ENCODE measurements at regions not wholly inside any gene's neighbourhood (a gene's known extent, or its start where the extent isn't known, plus 50 kb on each side); places are given as distances from the start of the nearest gene placed in this dataset.

DNA sequence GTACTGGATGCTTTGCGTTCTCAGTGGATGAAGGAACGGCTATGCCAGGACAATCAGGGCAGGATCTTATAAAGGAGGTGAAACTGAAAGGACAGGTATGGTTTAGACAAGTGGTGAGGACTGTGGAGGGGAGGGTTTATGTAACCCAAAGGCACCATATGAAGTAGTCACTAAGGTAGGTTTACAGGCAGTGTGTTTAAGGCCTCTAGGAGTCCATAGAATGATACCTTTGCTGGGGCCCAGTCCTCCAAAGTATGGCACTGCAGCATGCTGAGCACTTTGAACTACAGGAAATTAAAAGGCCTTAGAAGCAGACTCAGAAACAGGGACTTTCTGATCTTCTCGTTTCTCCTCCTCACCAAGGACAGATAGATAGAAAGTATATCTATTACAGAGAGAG is 304.7 kb upstream of the USP25 start:
- TF ChIP-seq, protein P1, sequence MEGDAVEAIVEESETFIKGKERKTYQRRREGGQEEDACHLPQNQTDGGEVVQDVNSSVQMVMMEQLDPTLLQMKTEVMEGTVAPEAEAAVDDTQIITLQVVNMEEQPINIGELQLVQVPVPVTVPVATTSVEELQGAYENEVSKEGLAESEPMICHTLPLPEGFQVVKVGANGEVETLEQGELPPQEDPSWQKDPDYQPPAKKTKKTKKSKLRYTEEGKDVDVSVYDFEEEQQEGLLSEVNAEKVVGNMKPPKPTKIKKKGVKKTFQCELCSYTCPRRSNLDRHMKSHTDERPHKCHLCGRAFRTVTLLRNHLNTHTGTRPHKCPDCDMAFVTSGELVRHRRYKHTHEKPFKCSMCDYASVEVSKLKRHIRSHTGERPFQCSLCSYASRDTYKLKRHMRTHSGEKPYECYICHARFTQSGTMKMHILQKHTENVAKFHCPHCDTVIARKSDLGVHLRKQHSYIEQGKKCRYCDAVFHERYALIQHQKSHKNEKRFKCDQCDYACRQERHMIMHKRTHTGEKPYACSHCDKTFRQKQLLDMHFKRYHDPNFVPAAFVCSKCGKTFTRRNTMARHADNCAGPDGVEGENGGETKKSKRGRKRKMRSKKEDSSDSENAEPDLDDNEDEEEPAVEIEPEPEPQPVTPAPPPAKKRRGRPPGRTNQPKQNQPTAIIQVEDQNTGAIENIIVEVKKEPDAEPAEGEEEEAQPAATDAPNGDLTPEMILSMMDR (IDR thresholded peaks at IDR 0.05), result no peak
- TF ChIP-seq POLR2A (IDR thresholded peaks at IDR 0.05) (no peak), POLR2AphosphoS5 (IDR thresholded peaks at IDR 0.05) (no peak)

All from prostate gland (tissue), 2 donors.